Adrenal gland (tissue), 9 donors: ENCODE measurements at regions not wholly inside any gene's neighbourhood (a gene's known extent, or its start where the extent isn't known, plus 50 kb on each side); places are given as distances from the start of the nearest gene placed in this dataset.
A peak's percentile ranks its signal among the peaks of the same experiment; 100 is the strongest.

Experiments
- DNase-seq, 7 donors: peaks; one replicate each; pipeline ENCODE4 v3.0.0-alpha.2; 2019 to 2020
- H3K27ac ChIP-seq, 5 donors: fragments of 200-600 bp; sonication (generic) in 4 of 5; 1 replicate in 3 of 5; 2 replicates in 2 of 5; pipeline versions ENCODE4 v1.5.1 to v1.8.0; 2016 to 2020; ENCODE audit warnings: mild to moderate bottlenecking in 1 of 5
- H3K27me3 ChIP-seq: fragments of 200-600 bp; 2 replicates; pipeline ENCODE4 v1.8.0; 2021
- H3K36me3 ChIP-seq, 2 donors: fragments of 200-600 bp; replicated peaks in 1 of 2; 1 replicate in 1 of 2; 2 replicates in 1 of 2; pipeline versions ENCODE4 v1.5.1 to v1.8.0; 2018 to 2022
- H3K4me1 ChIP-seq, 2 donors: fragments of 200-600 bp; replicated peaks in 1 of 2; 1 replicate in 1 of 2; 2 replicates in 1 of 2; pipeline versions ENCODE4 v1.5.1 to v1.8.0; 2018 to 2021
- H3K4me3 ChIP-seq, 4 donors: fragments of 200-600 bp; sonication (generic) in 3 of 4; one replicate each; pipeline ENCODE4 v1.5.1; 2016 to 2018
- H3K9me3 ChIP-seq, 3 donors: fragments of 200-600 bp; sonication (generic) in 1 of 3; replicated peaks in 1 of 3; 1 replicate in 2 of 3; 2 replicates in 1 of 3; pipeline versions ENCODE4 v1.5.1 to v1.8.0; 2016 to 2021
- POLR2A ChIP-seq, 2 donors: fragments of 450-650 bp; IDR thresholded peaks; one replicate each; pipeline ENCODE4 v1.6.1; 2017; ENCODE audit warnings: antibody characterized with exemption in 2 of 2, mild to moderate bottlenecking in 2 of 2, moderate library complexity in 1 of 2
- WGBS, 4 donors: extraction: QIAGEN DNeasy Blood & Tissue Kit in 2 of 4; methylation state at CpG; one replicate each; pipeline versions ENCODE4 v1.1.5 to v1.1.7; 2013 to 2017; 5-methylcytosine and 5-hydroxymethylcytosine counted together
- intact Hi-C, 2 donors: fragments of 100-400 bp; cut with DNase I; formaldehyde crosslinking; loops; one replicate each; pipeline versions ENCODE4 v1.14.1 to v1.15.0; 2022 to 2023
- TF ChIP-seq, protein P1 (sequence below), 6 experiments: fragments of 450-650 bp in 4 of 6; fragments of 200-600 bp in 2 of 6; sonication (generic) in 1 of 6; IDR thresholded peaks; 1 replicate in 5 of 6; 2 replicates in 1 of 6; pipeline versions ENCODE4 v1.5.1 to v1.8.0; 2016 to 2021; ENCODE audit warnings: antibody characterized with exemption in 6 of 6, mild to moderate bottlenecking in 2 of 6, moderate library complexity in 1 of 6
- donor health status: healthy with polysubstance abuse.
- donor health status: Bipolar disorder and iron deficiency.
- donor health status: DM: yes; HTN: yes; CAD: no.
- donor health status: DM: no; HTN: no; CAD: no.
- donor health status: DM: no; HTN: no; CAD: no.

DNA sequence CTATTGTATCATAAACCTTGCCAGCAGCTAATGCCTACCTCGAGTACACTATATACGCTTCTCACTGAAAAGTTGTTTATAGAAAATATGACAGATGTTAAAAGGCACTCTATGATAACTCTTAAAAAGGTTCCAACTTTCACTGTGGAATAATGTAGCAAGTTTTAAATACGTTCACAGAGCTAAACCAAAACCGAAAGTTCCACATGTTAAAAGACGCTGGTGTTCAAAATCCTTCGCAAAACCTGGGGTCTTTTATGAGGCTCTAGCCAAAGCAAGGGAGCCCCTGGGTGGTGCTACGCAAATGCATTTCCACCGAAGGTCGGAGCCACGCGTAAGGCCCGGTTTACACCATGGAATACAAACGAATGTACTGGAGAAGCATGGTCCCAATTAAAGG lies 103.7 kb upstream of the TENM3 start:
- WGBS, 4 donors = 64 to 84% (median 73%) methylated on average over 13 of the region's 13 CpGs
- no peak overlapping the region for H3K4me3 ChIP-seq

DNA sequence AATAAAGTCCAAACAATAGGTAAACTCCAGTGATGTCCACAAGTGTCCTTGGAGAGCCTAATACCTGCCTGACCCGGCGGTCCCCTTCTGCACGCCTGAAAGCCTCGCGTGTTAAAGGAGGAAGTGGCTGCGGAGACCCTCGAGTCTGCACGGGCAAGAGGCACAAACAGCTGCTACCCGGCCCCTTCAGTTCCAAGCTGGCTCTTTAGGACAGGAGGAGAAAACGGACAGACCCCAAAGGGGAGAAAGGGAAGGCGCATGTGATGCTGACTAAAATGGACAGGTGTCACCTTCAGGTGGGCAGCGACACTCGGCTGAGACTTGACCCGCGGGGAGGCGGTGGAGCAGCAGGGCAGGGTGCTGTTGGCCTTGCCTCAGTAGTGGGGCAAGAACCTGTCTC lies 102.7 kb upstream of the TENM3 start:
- Histone ChIP-seq H3K27me3 (no peaks in the 10 kb centered on the region), H3K4me1 (peaks cover 16 to 22% of the 10 kb centered on the region in 2 donors), H3K36me3 (no peaks in the 10 kb centered on the region), H3K27ac (no peak overlapping the region), H3K9me3 (no peaks in the 10 kb centered on the region), H3K4me3 (no peak overlapping the region)
- TF ChIP-seq POLR2A (IDR thresholded peaks at IDR 0.05) = no peak
- TF ChIP-seq, protein P1, sequence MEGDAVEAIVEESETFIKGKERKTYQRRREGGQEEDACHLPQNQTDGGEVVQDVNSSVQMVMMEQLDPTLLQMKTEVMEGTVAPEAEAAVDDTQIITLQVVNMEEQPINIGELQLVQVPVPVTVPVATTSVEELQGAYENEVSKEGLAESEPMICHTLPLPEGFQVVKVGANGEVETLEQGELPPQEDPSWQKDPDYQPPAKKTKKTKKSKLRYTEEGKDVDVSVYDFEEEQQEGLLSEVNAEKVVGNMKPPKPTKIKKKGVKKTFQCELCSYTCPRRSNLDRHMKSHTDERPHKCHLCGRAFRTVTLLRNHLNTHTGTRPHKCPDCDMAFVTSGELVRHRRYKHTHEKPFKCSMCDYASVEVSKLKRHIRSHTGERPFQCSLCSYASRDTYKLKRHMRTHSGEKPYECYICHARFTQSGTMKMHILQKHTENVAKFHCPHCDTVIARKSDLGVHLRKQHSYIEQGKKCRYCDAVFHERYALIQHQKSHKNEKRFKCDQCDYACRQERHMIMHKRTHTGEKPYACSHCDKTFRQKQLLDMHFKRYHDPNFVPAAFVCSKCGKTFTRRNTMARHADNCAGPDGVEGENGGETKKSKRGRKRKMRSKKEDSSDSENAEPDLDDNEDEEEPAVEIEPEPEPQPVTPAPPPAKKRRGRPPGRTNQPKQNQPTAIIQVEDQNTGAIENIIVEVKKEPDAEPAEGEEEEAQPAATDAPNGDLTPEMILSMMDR (IDR thresholded peaks at IDR 0.05) = no peak
- DNase-seq = no peak
- WGBS, 4 donors = 55 to 75% (median 67%) methylated on average over 13 to 16 of the region's 16 CpGs
- intact Hi-C loops = no loop called here

More for the DNA sequence above, 103.7 kb upstream of the TENM3 start:
- no peak for TF ChIP-seq POLR2A (IDR thresholded peaks at IDR 0.05)
- TF ChIP-seq, protein P1 (IDR thresholded peaks at IDR 0.05) = no peak
- Histone ChIP-seq H3K36me3 (no peaks in the 10 kb centered on the region), H3K27ac (no peak overlapping the region), H3K27me3 (no peaks in the 10 kb centered on the region), H3K9me3 (no peaks in the 10 kb centered on the region), H3K4me1 (peaks cover 12 to 16% of the 10 kb centered on the region in 2 donors)
- DNase-seq = no peak
- intact Hi-C loops = no loop called here

DNA sequence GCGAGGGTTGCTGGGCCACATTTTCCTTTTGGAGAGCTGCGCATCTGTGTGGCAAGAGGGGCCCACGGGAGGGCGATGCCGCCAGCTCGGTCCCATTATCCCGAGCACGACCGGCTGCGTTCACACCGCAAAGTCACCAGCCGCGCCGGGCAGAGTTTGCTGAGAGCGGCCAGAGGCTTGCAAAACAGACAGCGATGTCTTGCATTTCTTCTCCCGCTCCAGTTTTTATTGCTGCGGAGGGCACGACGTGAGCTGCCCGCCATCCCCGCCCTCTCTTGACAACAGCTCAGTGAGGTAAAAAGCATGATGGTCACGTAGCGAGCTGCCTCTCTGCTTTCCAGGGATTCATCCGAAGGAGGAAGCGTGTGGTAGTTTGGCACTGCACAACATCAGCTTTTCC lies 102.1 kb upstream of the TENM3 start:
- Histone ChIP-seq H3K9me3 (no peaks in the 10 kb centered on the region), H3K4me3 (no peak overlapping the region), H3K27me3 (no peaks in the 10 kb centered on the region), H3K4me1 (peaks cover 16 to 22% of the 10 kb centered on the region in 2 donors), H3K36me3 (no peaks in the 10 kb centered on the region), H3K27ac (no peak overlapping the region)
- intact Hi-C loops = no loop called here
- WGBS, 4 donors = 50 to 76% (median 59%) methylated on average over 6 to 26 of the region's 26 CpGs
- TF ChIP-seq POLR2A (IDR thresholded peaks at IDR 0.05) = no peak
- TF ChIP-seq, protein P1 (IDR thresholded peaks at IDR 0.05) = no peak
- no peak for DNase-seq

DNA sequence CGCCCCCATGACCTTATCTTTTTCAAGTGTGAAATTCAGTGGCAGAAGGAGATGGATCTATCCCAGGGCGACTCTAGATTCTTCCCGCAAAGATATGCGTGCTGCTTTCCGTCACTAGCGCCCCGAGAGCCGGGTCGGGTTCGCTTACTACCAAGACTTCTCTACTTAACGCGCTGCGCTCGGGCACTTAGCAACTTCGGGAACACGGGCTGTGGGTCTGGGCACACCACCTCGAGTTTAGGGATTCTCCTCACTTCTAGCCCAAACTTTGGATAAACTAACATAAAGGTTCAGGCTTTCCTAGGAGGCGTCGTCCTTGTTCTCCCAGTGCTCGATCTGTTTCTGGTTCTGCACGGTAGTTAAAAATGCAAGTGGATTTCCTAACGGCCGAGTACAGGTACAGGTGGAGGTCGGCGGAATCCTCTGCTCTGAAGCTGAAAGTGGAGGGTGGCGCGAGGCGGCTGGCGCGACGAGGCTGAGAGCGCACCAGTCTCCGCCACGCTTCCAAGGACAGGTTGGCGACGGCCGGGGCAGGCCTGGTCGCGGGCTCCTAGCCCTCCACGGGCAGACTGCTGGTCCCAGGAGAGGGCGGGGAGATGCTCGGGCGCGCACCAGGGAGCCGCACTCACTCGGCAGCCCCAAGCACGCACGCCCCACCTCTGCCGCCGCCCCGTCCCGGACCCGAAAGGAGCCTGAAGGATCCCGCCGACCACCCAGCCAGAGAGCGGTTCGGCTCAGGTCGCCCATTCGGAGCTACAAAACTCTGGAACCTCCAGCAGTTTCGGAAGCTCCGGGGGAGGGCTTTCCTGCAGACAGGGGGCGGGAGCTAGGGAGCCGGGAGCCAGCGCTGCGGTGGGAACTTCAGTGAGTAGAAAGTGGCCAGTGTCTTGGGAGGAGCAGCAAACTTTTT lies 100.8 kb upstream of the TENM3 start:
- intact Hi-C loops = no loop called here
- WGBS, 4 donors = 15 to 46% (median 22%) methylated on average over 35 to 65 of the region's 65 CpGs
- TF ChIP-seq, protein P1 (IDR thresholded peaks at IDR 0.05) = peak in 2 of 6 experiments; percentile 5 to 22
- no peak for TF ChIP-seq POLR2A (IDR thresholded peaks at IDR 0.05)
- DNase-seq = peak; percentile 27 to 60 (median 51)
- H3K4me1 ChIP-seq = peaks cover 16 to 22% of the 10 kb centered on the region in 2 donors
- no peaks in the 10 kb centered on the region for H3K36me3 ChIP-seq
- peak overlapping the region in 3 of 5 donors; percentile 21 to 80 (median 41) for H3K27ac ChIP-seq
- H3K4me3 ChIP-seq = peak overlapping the region in 2 of 4 donors; percentile 73 to 82
- H3K27me3 ChIP-seq = no peaks in the 10 kb centered on the region
- no peaks in the 10 kb centered on the region for H3K9me3 ChIP-seq
